GM12878 (cell line): ENCODE measurements at regions not wholly inside any gene's neighbourhood (a gene's known extent, or its start where the extent isn't known, plus 50 kb on each side); places are given as distances from the start of the nearest gene placed in this dataset.

ENCODE experiments used
- ATAC-seq: fragments of 200-7000 bp; cut with Tn5 transposase; 3 replicates; pipeline ENCODE4 v1.9.1; 2020; ENCODE audit warnings: mild to moderate bottlenecking, moderate library complexity
- BruUV-seq: library from RNA; stranded (reverse); fragments of 400-500 nt; replicated peaks from 2 replicates; lab custom pipeline; 2021; lab: Mats Ljungman, UMichigan
- CTCF ChIA-PET: fragments of 300-600 bp; sonication (Branson Sonifier 250); formaldehyde crosslinking; extraction: SDS; loops from one replicate; lab custom pipeline; 2021; ENCODE audit warnings: inconsistent platforms; lab: Yijun Ruan, JAX
- POLR2A ChIA-PET: fragments of 350-600 bp; formaldehyde crosslinking; extraction: SDS; loops from one replicate; lab custom pipeline; 2021; ENCODE audit warnings: inconsistent platforms; lab: Charles Lee
- RAD21 ChIA-PET: fragments of 300-600 bp; sonication (Branson Sonifier 250); formaldehyde crosslinking; loops from one replicate; lab custom pipeline; 2023; ENCODE audit warnings: antibody characterized with exemption; ENCODE audit not compliant: unreplicated experiment; lab: Charles Lee
- SMC1A ChIA-PET: fragments of 300-600 bp; sonication (Branson Sonifier 250); formaldehyde crosslinking; loops from one replicate; lab custom pipeline; 2023; ENCODE audit not compliant: unreplicated experiment, uncharacterized antibody; lab: Charles Lee
- DNase-seq: peaks from one replicate; pipeline ENCODE4 v3.0.0-alpha.2; 2011; ENCODE audit warnings: low read depth, low spot score
- FAIRE-seq: peaks from 3 replicates; lab custom pipeline; 2011; peaks lifted over from hg19 to GRCh38; lab: Jason Lieb, UNC
- H2AFZ ChIP-seq: 2 replicates; pipeline ENCODE4 v1.6.0; 2011; ENCODE audit warnings: low read depth, low read length, control low read depth; ENCODE audit not compliant: control insufficient read depth
- H3K27ac ChIP-seq: 2 replicates; pipeline ENCODE4 v1.5.1; 2011; ENCODE audit warnings: control low read depth; ENCODE audit not compliant: control insufficient read depth, insufficient read depth
- H3K27me3 ChIP-seq, 2 experiments: replicated peaks in 1 of 2; 2 replicates each; pipeline versions ENCODE4 v1.6.0 to v1.6.1; 2011; ENCODE audit warnings: low read length in 1 of 2; ENCODE audit not compliant: control insufficient read depth in 2 of 2, insufficient read depth in 2 of 2
- H3K36me3 ChIP-seq, 2 experiments: 2 replicates each; pipeline ENCODE4 v1.5.1; 2011; ENCODE audit warnings: low read length in 1 of 2; ENCODE audit not compliant: control insufficient read depth in 2 of 2, insufficient read depth in 2 of 2
- H3K4me1 ChIP-seq: 2 replicates; pipeline ENCODE4 v1.6.1; 2011; ENCODE audit warnings: mild to moderate bottlenecking, low read length, moderate library complexity, mixed read lengths; ENCODE audit not compliant: control insufficient read depth, insufficient read depth
- H3K4me2 ChIP-seq: 2 replicates; pipeline ENCODE4 v1.6.0; 2011; ENCODE audit warnings: control low read depth; ENCODE audit not compliant: control insufficient read depth, insufficient read depth
- H3K4me3 ChIP-seq: fragments of 200-600 bp; sonication (generic); 2 replicates; pipeline ENCODE4 v1.5.1; 2016
- H3K79me2 ChIP-seq: 2 replicates; pipeline ENCODE4 v1.6.0; 2011; ENCODE audit warnings: low read length; ENCODE audit not compliant: control insufficient read depth, insufficient read depth
- H3K9ac ChIP-seq: 2 replicates; pipeline ENCODE4 v1.8.0; 2011; ENCODE audit warnings: low read length, control low read depth, mixed read lengths; ENCODE audit not compliant: control insufficient read depth, insufficient read depth
- H3K9me3 ChIP-seq: replicated peaks from 3 replicates; pipeline ENCODE4 v1.5.1; 2011; ENCODE audit warnings: mild to moderate bottlenecking, low read length; ENCODE audit not compliant: control insufficient read depth, insufficient read depth
- H4K20me1 ChIP-seq: 2 replicates; pipeline ENCODE4 v1.6.0; 2011; ENCODE audit not compliant: control insufficient read depth, insufficient read depth
- BCL3 ChIP-seq: IDR thresholded peaks from 2 replicates; pipeline ENCODE4 v1.6.1; 2011; ENCODE audit warnings: borderline replicate concordance, low read depth, mild to moderate bottlenecking, moderate library complexity, low read length; ENCODE audit not compliant: insufficient read depth, poor library complexity, severe bottlenecking
- CEBPB ChIP-seq, 2 experiments: fragments of 150-350 bp in 1 of 2; IDR thresholded peaks; 2 replicates each; pipeline ENCODE4 v1.6.1; 2012 to 2014; ENCODE audit warnings: low read depth in 2 of 2, low read length in 2 of 2, borderline replicate concordance in 1 of 2, inconsistent platforms in 1 of 2
- EP300 ChIP-seq, 2 experiments: fragments of 150-350 bp in 1 of 2; IDR thresholded peaks; 2 replicates each; pipeline ENCODE4 v1.6.1; 2011 to 2012; ENCODE audit warnings: low read depth in 2 of 2, low read length in 2 of 2, borderline replicate concordance in 1 of 2, improper control_type of control experiment in 1 of 2, inconsistent platforms in 1 of 2; ENCODE audit not compliant: control insufficient read depth in 1 of 2
- HCFC1 ChIP-seq: fragments of 150-350 bp; IDR thresholded peaks from 2 replicates; pipeline ENCODE4 v1.6.1; 2014; ENCODE audit warnings: low read length
- MXI1 ChIP-seq: fragments of 150-350 bp; IDR thresholded peaks from 2 replicates; pipeline ENCODE4 v1.6.1; 2011; ENCODE audit warnings: low read depth, mild to moderate bottlenecking, inconsistent platforms, low read length, improper control_type of control experiment
- NRF1 ChIP-seq: conservative IDR thresholded peaks from 2 replicates; pipeline ENCODE4 v1.6.1; 2011; ENCODE audit warnings: mild to moderate bottlenecking, low read depth, low read length, improper control_type of control experiment
- PAX5 ChIP-seq: IDR thresholded peaks from 2 replicates; pipeline ENCODE4 v1.6.1; 2011; ENCODE audit warnings: low read depth, low read length, borderline replicate concordance
- PML ChIP-seq: IDR thresholded peaks from 2 replicates; pipeline ENCODE4 v1.6.1; 2012; ENCODE audit warnings: low read length, inconsistent platforms
- POLR2AphosphoS2 ChIP-seq: IDR thresholded peaks from 2 replicates; pipeline ENCODE4 v1.6.1; 2011; ENCODE audit warnings: low read depth, mild to moderate bottlenecking, low read length, improper control_type of control experiment, moderate library complexity
- RAD21 ChIP-seq: IDR thresholded peaks from 2 replicates; pipeline ENCODE4 v1.6.1; 2011; ENCODE audit warnings: mild to moderate bottlenecking, low read depth, low read length, moderate library complexity; ENCODE audit not compliant: insufficient read depth
- SREBF1 ChIP-seq: IDR thresholded peaks from 2 replicates; pipeline ENCODE4 v1.6.1; 2012; ENCODE audit warnings: mild to moderate bottlenecking, low read length
- SREBF2 ChIP-seq: IDR thresholded peaks from 2 replicates; pipeline ENCODE4 v1.6.1; 2012; ENCODE audit warnings: mild to moderate bottlenecking, low read length
- YY1 ChIP-seq: IDR thresholded peaks from 2 replicates; pipeline ENCODE4 v1.6.1; 2011; ENCODE audit warnings: low read depth, mild to moderate bottlenecking, low read length
- ZNF207 ChIP-seq: fragments of 450-650 bp; IDR thresholded peaks from 2 replicates; pipeline ENCODE4 v1.6.1; 2014; ENCODE audit warnings: antibody characterized with exemption, mild to moderate bottlenecking, borderline replicate concordance
- WGBS: methylation state at CpG from one replicate; pipeline ENCODE4 v1.1.6; 2016; ENCODE audit warnings: low lambda C conversion rate; ENCODE audit not compliant: insufficient replicate concordance, insufficient coverage; ENCODE audit errors: missing lambda C conversion rate; 5-methylcytosine and 5-hydroxymethylcytosine counted together
- in situ Hi-C: fragments of 300-500 bp; cut with MboI; formaldehyde crosslinking; loops from 9 replicates; pipeline ENCODE4 v1.14.3; 2018; ENCODE audit warnings: mixed read lengths
- intact Hi-C: fragments of 100-400 bp; cut with micrococcal nuclease; formaldehyde crosslinking; loops from one replicate; pipeline ENCODE4 v1.14.2; 2022; ENCODE audit not compliant: unreplicated experiment
- TF ChIP-seq, protein P1 (sequence below): fragments of 450-650 bp; IDR thresholded peaks from 2 replicates; pipeline ENCODE4 v1.6.1; 2017; ENCODE audit warnings: mild to moderate bottlenecking, moderate library complexity

- CTCF ChIA-PET, result interaction anchor here (1.0 to 1.4 kb wide), 3 partner anchors 15 to 289 kb away, joined by 3 to 4 read pairs (median 4); no protein-coding TSS in a partner anchor
- Histone ChIP-seq H3K9me3 (no peaks in the 10 kb centered on the region), H3K4me2 (no peak overlapping the region), H3K27ac (no peak overlapping the region), H3K79me2 (no peaks in the 10 kb centered on the region), H2AFZ (no peak overlapping the region), H3K27me3 (no peaks in the 10 kb centered on the region), H3K4me1 (no peaks in the 10 kb centered on the region), H3K4me3 (no peak overlapping the region), H3K9ac (no peak overlapping the region), H4K20me1 (no peaks in the 10 kb centered on the region), H3K36me3 (no peaks in the 10 kb centered on the region)
- FAIRE-seq (no peak), ATAC-seq (no peak), DNase-seq (no peak)
- no peak for TF ChIP-seq MXI1
- TF ChIP-seq HCFC1, result no peak
- no peak for TF ChIP-seq PAX5
- TF ChIP-seq PML, result no peak
- TF ChIP-seq RAD21, result no peak
- no peak for TF ChIP-seq EP300 (IDR thresholded peaks at IDR 0.05; ENCODE audit: borderline replicate concordance in 1 of 2, control insufficient read depth in 1 of 2, low read depth in 2 of 2, low read length in 2 of 2)
- TF ChIP-seq, protein P1, sequence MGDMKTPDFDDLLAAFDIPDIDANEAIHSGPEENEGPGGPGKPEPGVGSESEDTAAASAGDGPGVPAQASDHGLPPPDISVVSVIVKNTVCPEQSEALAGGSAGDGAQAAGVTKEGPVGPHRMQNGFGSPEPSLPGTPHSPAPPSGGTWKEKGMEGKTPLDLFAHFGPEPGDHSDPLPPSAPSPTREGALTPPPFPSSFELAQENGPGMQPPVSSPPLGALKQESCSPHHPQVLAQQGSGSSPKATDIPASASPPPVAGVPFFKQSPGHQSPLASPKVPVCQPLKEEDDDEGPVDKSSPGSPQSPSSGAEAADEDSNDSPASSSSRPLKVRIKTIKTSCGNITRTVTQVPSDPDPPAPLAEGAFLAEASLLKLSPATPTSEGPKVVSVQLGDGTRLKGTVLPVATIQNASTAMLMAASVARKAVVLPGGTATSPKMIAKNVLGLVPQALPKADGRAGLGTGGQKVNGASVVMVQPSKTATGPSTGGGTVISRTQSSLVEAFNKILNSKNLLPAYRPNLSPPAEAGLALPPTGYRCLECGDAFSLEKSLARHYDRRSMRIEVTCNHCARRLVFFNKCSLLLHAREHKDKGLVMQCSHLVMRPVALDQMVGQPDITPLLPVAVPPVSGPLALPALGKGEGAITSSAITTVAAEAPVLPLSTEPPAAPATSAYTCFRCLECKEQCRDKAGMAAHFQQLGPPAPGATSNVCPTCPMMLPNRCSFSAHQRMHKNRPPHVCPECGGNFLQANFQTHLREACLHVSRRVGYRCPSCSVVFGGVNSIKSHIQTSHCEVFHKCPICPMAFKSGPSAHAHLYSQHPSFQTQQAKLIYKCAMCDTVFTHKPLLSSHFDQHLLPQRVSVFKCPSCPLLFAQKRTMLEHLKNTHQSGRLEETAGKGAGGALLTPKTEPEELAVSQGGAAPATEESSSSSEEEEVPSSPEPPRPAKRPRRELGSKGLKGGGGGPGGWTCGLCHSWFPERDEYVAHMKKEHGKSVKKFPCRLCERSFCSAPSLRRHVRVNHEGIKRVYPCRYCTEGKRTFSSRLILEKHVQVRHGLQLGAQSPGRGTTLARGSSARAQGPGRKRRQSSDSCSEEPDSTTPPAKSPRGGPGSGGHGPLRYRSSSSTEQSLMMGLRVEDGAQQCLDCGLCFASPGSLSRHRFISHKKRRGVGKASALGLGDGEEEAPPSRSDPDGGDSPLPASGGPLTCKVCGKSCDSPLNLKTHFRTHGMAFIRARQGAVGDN, result no peak
- TF ChIP-seq SREBF1, result no peak
- no peak for TF ChIP-seq POLR2AphosphoS2
- no peak for TF ChIP-seq YY1
- TF ChIP-seq NRF1, result no peak
- TF ChIP-seq SREBF2, result no peak
- TF ChIP-seq ZNF207, result no peak
- no peak for TF ChIP-seq BCL3
- TF ChIP-seq CEBPB (IDR thresholded peaks at IDR 0.05; ENCODE audit: borderline replicate concordance in 1 of 2, low read depth in 2 of 2, low read length in 2 of 2), result no peak
- BruUV-seq, result no TSS peak
- intact Hi-C loops (no loop called here), in situ Hi-C loops (no loop called here)
- WGBS, result 97% methylated on average over 3 of the region's 3 CpGs
- POLR2A ChIA-PET, result interaction anchor here (0.6 kb wide), 1 partner anchor 1214 kb away, joined by 3 read pairs; no protein-coding TSS in a partner anchor
- RAD21 ChIA-PET, result interaction anchor here (0.5 kb wide), 1 partner anchor 127 kb away, joined by 3 read pairs; no protein-coding TSS in a partner anchor
- SMC1A ChIA-PET, result interaction anchor here (0.7 to 1.7 kb wide), 8 partner anchors 8 to 287 kb away, joined by 3 to 7 read pairs (median 3); no protein-coding TSS in a partner anchor
These were observed 133.8 kb upstream of the MEF2C start for GRCh38 chr5:89016741-89017303.
